Peyer's patch (tissue), 4 donors: ENCODE measurements at regions not wholly inside any gene's neighbourhood (a gene's known extent, or its start where the extent isn't known, plus 50 kb on each side); places are given as distances from the start of the nearest gene placed in this dataset.

Experiments used
- DNase-seq, 3 donors: peaks; one replicate each; pipeline ENCODE4 v3.0.0-alpha.2; 2017 to 2019
- H3K27ac ChIP-seq, 4 donors: fragments of 200-600 bp; sonication (generic); one replicate each; pipeline ENCODE4 v1.5.1; 2016 to 2019
- H3K27me3 ChIP-seq, 2 donors: fragments of 200-600 bp; sonication (generic); one replicate each; pipeline ENCODE4 v1.5.1; 2019
- H3K36me3 ChIP-seq, 3 donors: fragments of 200-600 bp; sonication (generic); one replicate each; pipeline ENCODE4 v1.5.1; 2016 to 2019
- H3K4me1 ChIP-seq, 4 donors: fragments of 200-600 bp; sonication (generic); one replicate each; pipeline ENCODE4 v1.5.1; 2016 to 2019
- H3K4me3 ChIP-seq, 4 donors: fragments of 200-600 bp; sonication (generic); 1 replicate in 3 of 4; 2 replicates in 1 of 4; pipeline ENCODE4 v1.5.1; 2016 to 2019; ENCODE audit warnings: mild to moderate bottlenecking in 1 of 4
- H3K9me3 ChIP-seq, 4 donors: fragments of 200-600 bp; sonication (generic); one replicate each; pipeline ENCODE4 v1.5.1; 2016 to 2019; ENCODE audit warnings: mild to moderate bottlenecking in 1 of 4
- POLR2A ChIP-seq, 2 donors: fragments of 450-650 bp; IDR thresholded peaks; one replicate each; pipeline ENCODE4 v1.5.1; 2017; ENCODE audit warnings: antibody characterized with exemption in 2 of 2, mild to moderate bottlenecking in 2 of 2, moderate library complexity in 2 of 2
- TF ChIP-seq, protein P1 (sequence below), 6 experiments: fragments of 450-650 bp in 4 of 6; fragments of 200-600 bp in 2 of 6; sonication (generic) in 1 of 6; IDR thresholded peaks; one replicate each; pipeline ENCODE4 v1.5.1; 2017 to 2019; ENCODE audit warnings: antibody characterized with exemption in 6 of 6, mild to moderate bottlenecking in 3 of 6, moderate library complexity in 1 of 6

DNA sequence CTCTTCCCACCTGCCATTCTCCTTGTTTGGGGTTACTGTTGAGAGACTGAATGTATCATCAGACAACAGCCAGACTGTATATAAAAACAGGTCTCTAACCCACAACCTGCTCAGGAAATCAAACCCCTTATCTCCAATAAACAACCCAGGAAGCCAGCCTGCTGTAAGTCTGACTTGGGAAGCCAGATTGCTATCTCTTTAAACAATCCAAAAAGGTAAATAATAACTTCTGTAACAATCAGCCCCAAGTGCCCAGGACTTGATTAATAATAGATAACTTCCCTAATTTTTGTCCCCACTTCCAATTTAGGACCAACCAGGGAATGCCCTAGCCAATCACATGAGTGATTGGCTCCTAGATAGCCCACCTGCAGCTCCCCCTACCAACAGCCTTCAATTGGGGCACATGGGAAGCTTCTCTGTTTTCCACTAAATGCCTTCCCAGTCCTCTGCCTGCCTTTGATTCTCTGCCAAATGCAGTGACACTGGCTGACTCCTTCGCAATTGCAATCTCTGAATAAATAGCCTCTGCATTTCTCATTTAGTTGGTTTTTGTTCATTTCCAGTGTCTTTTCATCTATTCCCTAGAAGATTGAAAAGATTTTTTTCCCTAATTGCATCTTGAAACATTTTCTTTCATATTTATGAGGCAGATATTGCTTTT is 117.1 kb upstream of the TAB2 start:
- TF ChIP-seq, protein P1, sequence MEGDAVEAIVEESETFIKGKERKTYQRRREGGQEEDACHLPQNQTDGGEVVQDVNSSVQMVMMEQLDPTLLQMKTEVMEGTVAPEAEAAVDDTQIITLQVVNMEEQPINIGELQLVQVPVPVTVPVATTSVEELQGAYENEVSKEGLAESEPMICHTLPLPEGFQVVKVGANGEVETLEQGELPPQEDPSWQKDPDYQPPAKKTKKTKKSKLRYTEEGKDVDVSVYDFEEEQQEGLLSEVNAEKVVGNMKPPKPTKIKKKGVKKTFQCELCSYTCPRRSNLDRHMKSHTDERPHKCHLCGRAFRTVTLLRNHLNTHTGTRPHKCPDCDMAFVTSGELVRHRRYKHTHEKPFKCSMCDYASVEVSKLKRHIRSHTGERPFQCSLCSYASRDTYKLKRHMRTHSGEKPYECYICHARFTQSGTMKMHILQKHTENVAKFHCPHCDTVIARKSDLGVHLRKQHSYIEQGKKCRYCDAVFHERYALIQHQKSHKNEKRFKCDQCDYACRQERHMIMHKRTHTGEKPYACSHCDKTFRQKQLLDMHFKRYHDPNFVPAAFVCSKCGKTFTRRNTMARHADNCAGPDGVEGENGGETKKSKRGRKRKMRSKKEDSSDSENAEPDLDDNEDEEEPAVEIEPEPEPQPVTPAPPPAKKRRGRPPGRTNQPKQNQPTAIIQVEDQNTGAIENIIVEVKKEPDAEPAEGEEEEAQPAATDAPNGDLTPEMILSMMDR (IDR thresholded peaks at IDR 0.05) = no peak
- no peak for TF ChIP-seq POLR2A (IDR thresholded peaks at IDR 0.05)
- DNase-seq = no peak
- no peaks in the 10 kb centered on the region for H3K4me1 ChIP-seq
- H3K36me3 ChIP-seq = no peaks in the 10 kb centered on the region
- peaks cover 0 to 4% (median 1%) of the 10 kb centered on the region in 4 donors for H3K9me3 ChIP-seq
- H3K27ac ChIP-seq = no peak overlapping the region
- H3K27me3 ChIP-seq = no peaks in the 10 kb centered on the region
- no peak overlapping the region for H3K4me3 ChIP-seq

DNA sequence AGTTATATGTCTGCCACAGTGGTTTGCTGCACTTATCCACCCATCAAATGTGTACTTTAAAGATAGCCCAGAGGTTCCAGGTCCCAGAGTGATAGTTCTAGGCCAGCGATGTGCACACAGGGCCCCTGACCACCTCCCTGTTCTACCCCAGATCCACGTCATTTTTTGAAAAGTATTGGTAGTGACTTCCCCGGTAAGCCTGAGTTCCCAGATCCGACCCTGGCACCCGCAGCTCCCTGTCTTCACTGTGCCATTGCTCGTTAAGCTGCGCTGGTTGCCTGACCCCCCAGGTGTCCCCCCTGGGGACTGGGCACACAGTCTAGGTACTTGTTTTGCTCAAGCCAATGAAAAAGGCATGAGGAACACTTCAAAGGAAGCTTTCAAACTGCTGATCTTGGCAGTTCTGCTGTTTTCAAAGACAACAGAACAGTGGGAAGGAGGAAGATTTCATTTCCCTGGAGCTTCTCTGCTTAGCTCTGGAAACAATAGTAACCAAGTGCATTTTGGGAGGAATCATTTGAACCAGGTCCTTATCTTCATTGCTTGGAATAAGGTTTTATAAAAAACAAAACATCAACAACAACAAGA is 116.3 kb upstream of the TAB2 start:
- no peak overlapping the region for H3K27ac ChIP-seq
- no peaks in the 10 kb centered on the region for H3K36me3 ChIP-seq
- H3K9me3 ChIP-seq = peaks cover 0 to 4% (median 1%) of the 10 kb centered on the region in 4 donors
- H3K4me3 ChIP-seq = no peak overlapping the region
- H3K4me1 ChIP-seq = no peaks in the 10 kb centered on the region
- no peaks in the 10 kb centered on the region for H3K27me3 ChIP-seq
- DNase-seq = no peak
- no peak for TF ChIP-seq POLR2A (IDR thresholded peaks at IDR 0.05)
- TF ChIP-seq, protein P1 (IDR thresholded peaks at IDR 0.05) = no peak

DNA sequence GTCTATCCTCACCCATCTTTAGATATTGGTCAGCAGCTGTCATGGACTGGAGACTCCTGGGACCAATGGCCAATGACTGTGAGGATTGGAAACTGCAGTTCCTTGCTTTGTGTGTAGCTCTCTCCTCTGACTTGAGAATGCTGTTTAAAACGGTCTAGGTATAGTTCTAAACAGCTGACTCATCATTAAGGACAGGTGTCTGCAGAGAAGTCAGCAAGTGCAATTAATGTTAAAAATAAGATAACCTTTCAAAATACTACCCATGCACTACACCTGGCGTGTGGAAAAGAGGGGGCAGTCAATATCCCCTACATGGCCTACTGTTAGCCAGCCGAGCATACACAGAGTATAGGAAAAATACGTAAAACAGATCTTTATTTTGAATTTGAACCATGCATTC is 115.4 kb upstream of the TAB2 start:
- Histone ChIP-seq H3K27me3 (no peaks in the 10 kb centered on the region), H3K4me3 (no peak overlapping the region), H3K27ac (no peak overlapping the region), H3K9me3 (peaks cover 0 to 4% (median 1%) of the 10 kb centered on the region in 4 donors), H3K4me1 (no peaks in the 10 kb centered on the region), H3K36me3 (no peaks in the 10 kb centered on the region)
- TF ChIP-seq, protein P1 (IDR thresholded peaks at IDR 0.05) = no peak
- no peak for TF ChIP-seq POLR2A (IDR thresholded peaks at IDR 0.05)
- DNase-seq = no peak

DNA sequence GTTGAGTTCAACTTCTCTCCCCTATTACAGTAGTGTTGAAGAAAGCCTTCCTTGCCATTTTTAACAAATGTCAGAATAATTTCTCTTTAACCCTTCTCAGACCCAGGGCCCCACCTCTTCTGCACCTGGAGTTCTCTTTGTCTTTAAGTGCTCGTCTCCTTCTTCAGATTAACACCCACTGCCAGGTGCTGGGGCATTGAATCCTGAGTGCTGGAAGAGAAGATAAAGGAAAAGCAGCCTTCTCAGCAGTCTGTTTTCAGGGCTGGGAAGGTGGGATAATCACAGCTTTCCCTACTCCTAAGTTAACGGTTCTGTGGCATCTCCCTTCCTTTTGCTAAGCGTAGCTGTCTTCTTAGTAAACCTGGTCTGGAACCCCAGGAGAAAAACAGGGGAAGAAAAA is 114.6 kb upstream of the TAB2 start:
- DNase-seq = no peak
- TF ChIP-seq POLR2A (IDR thresholded peaks at IDR 0.05) = no peak
- TF ChIP-seq, protein P1 (IDR thresholded peaks at IDR 0.05) = no peak
- no peak overlapping the region for H3K4me3 ChIP-seq
- H3K27ac ChIP-seq = no peak overlapping the region
- peaks cover 0 to 4% (median 0%) of the 10 kb centered on the region in 4 donors for H3K9me3 ChIP-seq
- no peaks in the 10 kb centered on the region for H3K27me3 ChIP-seq
- no peaks in the 10 kb centered on the region for H3K4me1 ChIP-seq
- no peaks in the 10 kb centered on the region for H3K36me3 ChIP-seq

DNA sequence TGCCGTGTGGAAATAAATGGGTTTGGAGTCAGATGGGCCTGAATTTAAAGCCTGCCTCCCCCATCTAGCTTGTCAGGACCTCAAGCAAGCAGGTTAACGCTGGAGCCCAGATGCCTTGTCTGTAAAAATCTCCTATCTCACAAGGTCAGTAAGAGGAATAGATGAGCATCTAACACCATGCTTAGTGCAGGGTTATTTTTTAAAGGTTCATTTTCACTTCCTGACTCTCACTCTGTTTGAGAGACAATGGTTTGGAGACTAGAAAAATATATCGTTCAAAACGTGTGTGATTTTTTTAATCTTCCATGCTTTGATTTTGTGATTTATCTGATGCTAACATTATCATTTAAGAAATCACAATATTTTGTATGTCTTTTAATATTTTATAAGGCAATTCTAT is 114.0 kb upstream of the TAB2 start:
- no peak for TF ChIP-seq POLR2A (IDR thresholded peaks at IDR 0.05)
- TF ChIP-seq, protein P1 (IDR thresholded peaks at IDR 0.05) = no peak
- Histone ChIP-seq H3K27ac (no peak overlapping the region), H3K27me3 (no peaks in the 10 kb centered on the region), H3K9me3 (peaks cover 0 to 4% (median 0%) of the 10 kb centered on the region in 4 donors), H3K4me1 (no peaks in the 10 kb centered on the region), H3K4me3 (no peak overlapping the region), H3K36me3 (no peaks in the 10 kb centered on the region)
- no peak for DNase-seq
